Esophagus squamous epithelium (tissue), 4 donors: ENCODE measurements at regions not wholly inside any gene's neighbourhood (a gene's known extent, or its start where the extent isn't known, plus 50 kb on each side); places are given as distances from the start of the nearest gene placed in this dataset.

ENCODE experiments used
- CTCF ChIP-seq, 6 experiments: fragments of 450-650 bp in 4 of 6; fragments of 200-600 bp in 2 of 6; sonication (generic) in 2 of 6; IDR thresholded peaks; one replicate each; pipeline ENCODE4 v1.5.1; 2016 to 2019; ENCODE audit warnings: antibody characterized with exemption in 6 of 6, mild to moderate bottlenecking in 4 of 6, moderate library complexity in 4 of 6
- POLR2A ChIP-seq, 4 donors: fragments of 450-650 bp; IDR thresholded peaks; one replicate each; pipeline ENCODE4 v1.6.1; 2017; ENCODE audit warnings: antibody characterized with exemption in 4 of 4, mild to moderate bottlenecking in 4 of 4, moderate library complexity in 3 of 4

- TF ChIP-seq CTCF (IDR thresholded peaks at IDR 0.05) (no peak), POLR2A (IDR thresholded peaks at IDR 0.05) (no peak)
These were observed 152.4 kb downstream of the VRK1 start for GRCh38 chr14:96949594-96949993.
